ENCODE measurements at regions not wholly inside any gene's neighbourhood (a gene's known extent, or its start where the extent isn't known, plus 50 kb on each side); places are given as distances from the start of the nearest gene placed in this dataset.

GRCh38 chr11:41982276-41982675, 522.8 kb upstream of the LRRC4C start:
- no peaks in the 10 kb centered on the region for H3K27me3 ChIP-seq
- 79 to 88% (median 81%) methylated on average over 3 of the region's 3 CpGs for WGBS, 5 donors
- H3K27ac ChIP-seq = no peak overlapping the region

GRCh38 chr11:41982975-41983374, 523.5 kb upstream of the LRRC4C start:
- no peak overlapping the region for H3K27ac ChIP-seq
- no peak for DNase-seq
- intact Hi-C loops (cut with DNase I; ENCODE audit: low total_unique reads) = no loop called here
- no peaks in the 10 kb centered on the region for H3K4me1 ChIP-seq
- no peaks in the 10 kb centered on the region for H3K36me3 ChIP-seq
- no peaks in the 10 kb centered on the region for H3K9me3 ChIP-seq
- 70 to 87% (median 82%) methylated on average over 3 of the region's 3 CpGs for WGBS, 5 donors
- H3K4me3 ChIP-seq = no peak overlapping the region
- no peak for TF ChIP-seq CTCF (IDR thresholded peaks at IDR 0.05)
- TF ChIP-seq EP300 (IDR thresholded peaks at IDR 0.05) = no peak
- no peak for TF ChIP-seq POLR2A (IDR thresholded peaks at IDR 0.05)
- no peak for TF ChIP-seq POLR2AphosphoS5 (IDR thresholded peaks at IDR 0.05)
- H3K27me3 ChIP-seq = no peaks in the 10 kb centered on the region

More at GRCh38 chr11:41982276-41982675, 522.8 kb upstream of the LRRC4C start:
- H3K9me3 ChIP-seq = no peaks in the 10 kb centered on the region
- H3K36me3 ChIP-seq = no peaks in the 10 kb centered on the region
- DNase-seq = no peak
- TF ChIP-seq POLR2A (IDR thresholded peaks at IDR 0.05) (no peak), EP300 (IDR thresholded peaks at IDR 0.05) (no peak), CTCF (IDR thresholded peaks at IDR 0.05) (no peak), POLR2AphosphoS5 (IDR thresholded peaks at IDR 0.05) (no peak)
- H3K4me3 ChIP-seq = no peak overlapping the region
- H3K4me1 ChIP-seq = no peaks in the 10 kb centered on the region
- intact Hi-C loops (cut with DNase I; ENCODE audit: low total_unique reads) = no loop called here

- TF ChIP-seq EP300 (IDR thresholded peaks at IDR 0.05) (no peak), POLR2A (IDR thresholded peaks at IDR 0.05) (no peak)
- intact Hi-C loops (cut with DNase I; ENCODE audit: low total_unique reads) = no loop called here
- Histone ChIP-seq H3K27me3 (no peaks in the 10 kb centered on the region), H3K9me3 (no peaks in the 10 kb centered on the region), H3K27ac (no peak overlapping the region), H3K4me3 (no peak overlapping the region), H3K36me3 (no peaks in the 10 kb centered on the region), H3K4me1 (no peaks in the 10 kb centered on the region)
- no peak for DNase-seq
Observed at GRCh38 chr11:41983475-41983874, 524.0 kb upstream of the LRRC4C start.

- TF ChIP-seq CTCF (IDR thresholded peaks at IDR 0.05) (no peak), POLR2A (IDR thresholded peaks at IDR 0.05) (no peak), EP300 (IDR thresholded peaks at IDR 0.05) (no peak), POLR2AphosphoS5 (IDR thresholded peaks at IDR 0.05) (no peak)
- 70 to 83% (median 76%) methylated on average over 2 of the region's 2 CpGs for WGBS, 5 donors
- intact Hi-C loops (cut with DNase I; ENCODE audit: low total_unique reads) = no loop called here
Observed at GRCh38 chr11:41984023-41984422, 524.6 kb upstream of the LRRC4C start.

GRCh38 chr11:41985799-41986198, 526.3 kb upstream of the LRRC4C start:
- H3K9me3 ChIP-seq = no peaks in the 10 kb centered on the region
- H3K27me3 ChIP-seq = no peaks in the 10 kb centered on the region
- DNase-seq = no peak
- no peak overlapping the region for H3K27ac ChIP-seq
- H3K4me3 ChIP-seq = no peak overlapping the region
- intact Hi-C loops (cut with DNase I; ENCODE audit: low total_unique reads) = no loop called here
- WGBS, 5 donors = 88 to 99% (median 92%) methylated on average over 6 of the region's 6 CpGs
- TF ChIP-seq POLR2A (IDR thresholded peaks at IDR 0.05) (no peak), CTCF (IDR thresholded peaks at IDR 0.05) (no peak), EP300 (IDR thresholded peaks at IDR 0.05) (no peak), POLR2AphosphoS5 (IDR thresholded peaks at IDR 0.05) (no peak)
- no peaks in the 10 kb centered on the region for H3K4me1 ChIP-seq
- H3K36me3 ChIP-seq = no peaks in the 10 kb centered on the region

More at GRCh38 chr11:41984023-41984422, 524.6 kb upstream of the LRRC4C start:
- no peaks in the 10 kb centered on the region for H3K27me3 ChIP-seq
- DNase-seq = no peak
- H3K36me3 ChIP-seq = no peaks in the 10 kb centered on the region
- no peak overlapping the region for H3K4me3 ChIP-seq
- H3K4me1 ChIP-seq = no peaks in the 10 kb centered on the region
- no peak overlapping the region for H3K27ac ChIP-seq
- no peaks in the 10 kb centered on the region for H3K9me3 ChIP-seq

Measured in stomach (tissue), 8 donors.